ENCODE measurements at regions not wholly inside any gene's neighbourhood (a gene's known extent, or its start where the extent isn't known, plus 50 kb on each side); places are given as distances from the start of the nearest gene placed in this dataset.

DNA sequence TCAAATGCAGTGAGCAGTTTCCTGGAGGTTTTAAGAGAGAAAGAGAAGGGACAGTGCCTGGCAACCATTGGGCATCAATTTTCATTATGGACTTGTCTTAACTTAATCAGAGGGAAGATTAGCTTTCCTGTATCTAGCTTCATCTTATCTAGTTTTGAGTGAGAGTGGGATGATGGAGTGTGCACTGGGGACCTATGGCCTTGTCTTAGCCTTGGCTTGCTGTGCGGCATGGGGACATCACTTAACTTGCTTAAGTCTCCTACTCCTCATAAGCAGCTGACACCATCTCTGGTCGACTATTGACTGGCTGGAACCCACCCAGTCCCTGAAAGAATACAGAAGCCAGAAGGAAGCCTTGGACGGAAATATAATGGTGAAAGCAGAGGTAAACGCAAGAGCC is 344.0 kb downstream of the SOX11 start:
- Histone ChIP-seq H3K27ac (no peak overlapping the region), H3K4me3 (no peak overlapping the region)

DNA sequence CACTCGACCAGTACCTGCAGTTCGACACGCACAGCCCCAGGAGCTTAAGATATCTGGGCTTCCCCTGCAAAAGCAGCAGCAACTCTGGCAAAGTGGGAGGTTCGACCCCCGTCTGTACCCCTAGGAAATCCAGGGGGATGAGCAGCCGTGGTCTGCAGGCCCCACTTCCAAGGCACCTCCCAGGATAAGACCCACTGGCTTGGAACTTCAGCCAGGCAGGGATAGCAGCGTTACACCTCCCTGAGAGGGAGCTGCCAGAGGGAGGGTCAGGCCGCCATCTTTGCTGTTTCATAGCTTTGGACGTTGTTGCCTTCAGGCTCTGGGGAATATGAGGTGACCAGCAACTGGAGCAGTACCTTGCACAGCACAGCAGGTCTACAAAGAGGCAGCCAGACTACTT is 351.1 kb downstream of the SOX11 start:
- no peak overlapping the region for H3K27ac ChIP-seq
- H3K4me3 ChIP-seq: no peak overlapping the region

- no peak overlapping the region for H3K27ac ChIP-seq
- no peak overlapping the region for H3K4me3 ChIP-seq
These were observed 360.5 kb downstream of the SOX11 start for GRCh38 chr2:6052649-6053048.

- Histone ChIP-seq H3K27ac (no peak overlapping the region), H3K4me3 (no peak overlapping the region)
These were observed 361.6 kb downstream of the SOX11 start for GRCh38 chr2:6053743-6054142.

GRCh38 chr2:6054161-6054671 is 362.0 kb downstream of the SOX11 start:
- H3K4me3 ChIP-seq: no peak overlapping the region
- H3K27ac ChIP-seq: no peak overlapping the region

GRCh38 chr2:6060992-6061663 is 368.9 kb downstream of the SOX11 start:
- Histone ChIP-seq H3K27ac (no peak overlapping the region), H3K4me3 (no peak overlapping the region)

DNA sequence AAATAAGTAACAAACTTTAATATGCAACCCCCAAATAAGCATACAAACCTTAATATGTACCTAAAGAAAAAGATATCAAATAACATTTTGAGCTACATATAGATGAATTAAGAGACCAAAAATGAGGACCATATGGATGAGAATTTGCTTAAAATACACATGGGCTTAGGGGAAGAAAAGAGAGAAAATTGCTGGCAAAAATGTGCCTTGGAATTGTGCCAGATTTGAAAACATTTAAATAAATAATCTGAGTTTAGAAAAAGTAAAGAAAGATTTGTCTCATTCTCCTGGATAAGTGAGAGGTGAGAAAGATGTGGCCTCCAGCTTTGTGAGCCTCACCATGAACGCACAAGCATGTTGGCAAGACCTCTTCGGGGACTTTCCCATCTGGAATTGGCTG is 372.6 kb downstream of the SOX11 start:
- H3K4me3 ChIP-seq: no peak overlapping the region
- H3K27ac ChIP-seq: no peak overlapping the region

DNA sequence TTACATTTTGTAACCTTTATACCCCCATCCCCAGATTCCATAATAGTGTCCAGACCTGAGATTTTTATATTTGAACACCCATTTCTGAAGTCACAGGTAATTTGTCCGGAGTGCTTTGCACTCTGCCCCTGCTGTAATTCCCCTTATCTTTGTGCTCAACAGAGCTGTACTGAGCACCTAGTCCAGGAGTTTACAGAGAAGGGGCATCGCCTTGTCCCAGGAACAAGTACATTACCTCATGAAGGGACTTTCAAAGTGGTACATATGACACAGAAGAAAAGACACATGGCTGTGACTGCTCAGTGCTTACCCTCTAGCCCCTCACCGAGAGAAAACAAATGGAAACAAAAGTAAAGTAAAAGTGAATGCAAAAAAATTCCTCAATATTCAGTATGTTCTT is 373.5 kb downstream of the SOX11 start:
- no peak overlapping the region for H3K4me3 ChIP-seq
- H3K27ac ChIP-seq: no peak overlapping the region

DNA sequence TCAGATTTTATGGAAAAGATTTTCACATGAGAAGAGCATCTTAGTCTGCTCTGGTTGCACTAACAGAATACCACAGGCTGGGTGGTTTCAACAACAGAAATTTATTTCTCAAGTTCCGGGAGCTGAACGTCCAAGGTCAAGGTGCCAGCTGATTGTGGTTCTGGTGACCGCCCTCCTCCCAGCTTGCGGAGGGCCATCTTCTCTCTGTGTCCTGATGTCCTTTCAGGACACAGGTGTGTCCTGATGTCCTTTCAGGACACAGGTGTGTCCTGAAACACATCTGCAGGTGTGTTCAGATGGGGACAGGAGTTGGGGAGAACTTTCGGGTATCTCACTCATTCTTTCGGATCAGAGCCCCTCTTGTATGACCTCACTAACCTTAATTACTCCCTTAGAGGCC is 374.9 kb downstream of the SOX11 start:
- Histone ChIP-seq H3K27ac (no peak overlapping the region), H3K4me3 (no peak overlapping the region)

- H3K4me3 ChIP-seq: no peak overlapping the region
- H3K27ac ChIP-seq: no peak overlapping the region
These were observed 375.6 kb downstream of the SOX11 start for GRCh38 chr2:6067806-6068205.

DNA sequence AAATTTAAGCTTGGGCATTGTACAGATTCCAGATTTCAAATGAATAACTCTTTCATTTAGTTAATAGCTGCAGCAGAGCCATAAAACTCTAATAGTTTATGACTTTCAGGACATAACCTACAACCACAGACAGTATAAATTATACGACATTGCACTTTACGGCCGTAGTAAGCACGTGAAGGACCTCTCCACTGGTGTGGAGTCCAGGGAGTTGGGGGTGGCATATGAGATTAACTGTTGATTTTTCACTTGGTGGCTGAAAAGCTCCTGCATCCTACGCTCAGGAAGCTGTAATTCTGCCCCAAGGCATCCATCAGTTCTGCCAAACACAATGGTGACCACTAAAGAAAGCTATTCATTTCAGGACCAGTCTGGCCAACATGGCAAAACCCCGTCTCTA is 376.2 kb downstream of the SOX11 start:
- no peak overlapping the region for H3K4me3 ChIP-seq
- H3K27ac ChIP-seq: no peak overlapping the region

DNA sequence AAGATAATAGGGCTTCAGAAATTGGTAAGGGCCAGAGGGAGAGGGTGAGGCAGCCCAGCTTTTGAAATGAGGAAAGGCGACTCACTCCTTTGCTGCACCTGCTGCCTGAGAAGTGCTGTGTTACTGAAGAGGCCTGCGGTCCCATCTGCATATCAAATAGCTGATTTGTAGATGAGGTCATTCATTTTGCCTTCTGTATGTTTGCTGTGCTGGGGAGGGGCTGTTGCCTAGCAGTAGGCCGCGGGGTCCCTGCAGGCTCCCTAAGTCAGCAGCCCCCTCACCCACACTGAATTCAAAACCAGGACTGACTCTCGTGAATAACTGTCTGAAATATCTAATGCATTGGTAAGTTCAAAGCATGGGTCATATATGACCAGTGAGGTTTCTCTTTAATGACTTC is 377.2 kb downstream of the SOX11 start:
- Histone ChIP-seq H3K4me3 (no peak overlapping the region), H3K27ac (no peak overlapping the region)

- no peak overlapping the region for H3K4me3 ChIP-seq
- H3K27ac ChIP-seq: no peak overlapping the region
These were observed 379.3 kb downstream of the SOX11 start for GRCh38 chr2:6071519-6071918.

DNA sequence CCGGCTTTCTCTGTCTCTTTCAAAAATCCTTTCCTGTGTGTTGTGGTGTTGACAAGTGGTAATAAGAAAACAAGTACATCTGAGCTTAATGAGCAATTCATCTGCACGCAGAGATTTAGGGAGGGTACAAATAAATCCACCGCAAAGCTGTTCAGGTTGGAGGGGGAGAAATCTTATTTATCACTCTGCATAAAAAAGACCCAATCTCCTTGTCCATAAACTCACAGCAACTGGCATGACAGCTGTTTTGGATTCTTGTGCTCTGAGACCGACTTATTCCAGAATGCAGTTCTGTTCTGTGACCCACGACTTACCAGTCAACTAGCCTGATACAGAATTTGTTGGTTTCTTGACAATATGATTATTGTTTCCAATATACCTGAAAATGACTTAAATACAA is 380.1 kb downstream of the SOX11 start:
- Histone ChIP-seq H3K27ac (no peak overlapping the region), H3K4me3 (no peak overlapping the region)

DNA sequence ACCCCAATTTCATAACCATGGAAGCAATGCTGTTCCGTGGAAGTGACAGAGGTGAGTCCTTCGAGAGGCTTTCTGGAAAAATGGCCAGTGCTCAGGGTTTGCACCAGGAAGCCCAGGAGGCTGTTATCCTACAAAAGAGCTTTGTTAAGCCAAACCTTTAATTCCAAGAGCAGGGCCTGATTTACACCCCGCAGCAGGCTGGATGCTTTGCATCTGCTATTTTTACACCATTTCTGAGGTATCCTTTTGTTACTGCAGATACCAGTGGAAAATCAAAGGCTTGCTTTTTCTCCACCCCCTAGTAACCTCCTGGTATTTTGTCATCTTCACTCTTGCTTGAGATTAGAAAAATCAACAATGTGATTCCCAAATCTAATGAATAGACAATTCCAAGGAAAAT is 380.6 kb downstream of the SOX11 start:
- Histone ChIP-seq H3K4me3 (no peak overlapping the region), H3K27ac (no peak overlapping the region)

GRCh38 chr2:6073191-6074088 is 381.3 kb downstream of the SOX11 start:
- no peak overlapping the region for H3K27ac ChIP-seq
- no peak overlapping the region for H3K4me3 ChIP-seq

- no peak overlapping the region for H3K4me3 ChIP-seq
These were observed 382.0 kb downstream of the SOX11 start for GRCh38 chr2:6074089-6074643.

GRCh38 chr2:6077585-6077984 is 385.4 kb downstream of the SOX11 start:
- no peak overlapping the region for H3K27ac ChIP-seq
- no peak overlapping the region for H3K4me3 ChIP-seq

More at GRCh38 chr2:6074089-6074643, 382.0 kb downstream of the SOX11 start:
- H3K27ac ChIP-seq: no peak overlapping the region

DNA sequence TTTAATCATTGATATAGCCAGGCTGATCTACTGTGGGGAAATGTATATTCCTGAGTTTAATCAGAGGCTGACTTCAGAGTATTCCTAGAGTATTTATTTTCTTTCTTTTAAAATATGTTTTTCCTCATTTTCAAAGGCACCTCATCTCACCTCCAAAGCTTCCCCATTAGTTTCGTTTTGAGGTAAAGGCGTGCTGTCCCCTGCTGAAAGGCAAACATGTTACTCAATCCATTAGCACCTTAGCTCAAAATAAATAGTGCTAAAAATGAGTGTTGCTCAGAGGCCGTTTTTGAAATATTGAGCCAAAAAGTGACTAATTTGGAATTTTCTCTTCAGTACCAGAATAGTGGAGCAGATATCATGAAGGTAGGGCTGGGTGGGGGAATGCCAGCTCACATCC is 386.2 kb downstream of the SOX11 start:
- Histone ChIP-seq H3K4me3 (no peak overlapping the region), H3K27ac (no peak overlapping the region)

DNA sequence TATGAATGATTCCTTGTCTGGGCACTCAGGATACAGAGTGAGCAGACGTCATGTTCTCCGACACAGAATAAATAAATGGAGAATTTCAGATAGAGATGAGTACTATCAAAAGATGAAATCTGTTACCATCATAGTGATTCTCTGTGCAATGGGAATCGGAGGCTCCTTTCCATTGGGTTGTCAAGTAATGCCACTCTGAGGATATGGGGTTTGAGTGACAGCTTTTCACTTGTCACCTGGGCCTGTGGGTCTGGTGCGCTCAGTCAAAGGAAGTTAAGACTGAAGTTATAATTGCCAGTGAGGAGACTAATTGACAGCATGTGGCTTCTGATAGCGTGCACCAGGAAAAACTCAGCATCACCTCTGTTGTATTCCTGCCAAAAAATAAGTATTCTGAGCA is 387.2 kb downstream of the SOX11 start:
- H3K4me3 ChIP-seq: no peak overlapping the region
- no peak overlapping the region for H3K27ac ChIP-seq

Data from skin epidermis (tissue), 12 donors.